ENCODE measurements at regions not wholly inside any gene's neighbourhood (a gene's known extent, or its start where the extent isn't known, plus 50 kb on each side); places are given as distances from the start of the nearest gene placed in this dataset.
"Not testable (repeated sequence)": the region's sequence is repeated elsewhere in the genome, so short reads cannot be mapped to it uniquely, and the experiment has no call there.

DNA sequence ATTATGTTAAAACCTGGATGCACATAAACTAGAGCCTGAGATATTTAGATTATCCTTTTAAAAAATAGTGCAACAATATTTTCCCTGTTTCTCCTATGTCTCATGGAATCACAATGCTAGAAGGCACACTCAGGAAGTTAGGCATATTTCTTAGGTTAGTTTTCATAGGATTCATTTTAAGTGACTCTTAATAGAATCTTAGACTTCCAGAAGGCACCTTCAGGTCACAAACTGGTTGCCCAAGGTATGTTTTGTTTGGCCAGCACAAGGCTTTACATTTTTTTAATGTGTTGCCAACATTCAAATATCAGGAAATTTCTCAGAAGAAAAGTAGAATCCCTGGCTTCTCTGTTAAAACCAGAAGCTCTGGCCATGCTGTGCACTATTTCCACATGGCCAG lies 129.3 kb downstream of the LNPK start:
- DNase-seq: no peak

DNA sequence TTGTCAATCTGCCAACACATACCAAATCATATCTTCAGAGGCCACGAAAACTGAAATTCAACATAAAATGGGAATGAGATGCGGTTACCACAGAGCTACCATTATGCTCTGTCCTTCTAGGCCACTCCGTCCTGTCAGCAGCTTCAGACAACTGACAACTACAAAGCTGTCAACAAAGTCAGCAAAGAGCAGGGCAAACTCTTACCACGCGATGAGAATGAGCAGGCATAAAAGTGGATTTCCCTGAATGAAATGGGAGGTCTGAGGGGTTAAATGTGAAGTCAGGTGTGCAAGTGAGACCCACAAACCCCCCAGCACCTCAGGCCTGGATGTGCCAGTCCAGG lies 130.1 kb downstream of the LNPK start:
- no peak for DNase-seq

DNA sequence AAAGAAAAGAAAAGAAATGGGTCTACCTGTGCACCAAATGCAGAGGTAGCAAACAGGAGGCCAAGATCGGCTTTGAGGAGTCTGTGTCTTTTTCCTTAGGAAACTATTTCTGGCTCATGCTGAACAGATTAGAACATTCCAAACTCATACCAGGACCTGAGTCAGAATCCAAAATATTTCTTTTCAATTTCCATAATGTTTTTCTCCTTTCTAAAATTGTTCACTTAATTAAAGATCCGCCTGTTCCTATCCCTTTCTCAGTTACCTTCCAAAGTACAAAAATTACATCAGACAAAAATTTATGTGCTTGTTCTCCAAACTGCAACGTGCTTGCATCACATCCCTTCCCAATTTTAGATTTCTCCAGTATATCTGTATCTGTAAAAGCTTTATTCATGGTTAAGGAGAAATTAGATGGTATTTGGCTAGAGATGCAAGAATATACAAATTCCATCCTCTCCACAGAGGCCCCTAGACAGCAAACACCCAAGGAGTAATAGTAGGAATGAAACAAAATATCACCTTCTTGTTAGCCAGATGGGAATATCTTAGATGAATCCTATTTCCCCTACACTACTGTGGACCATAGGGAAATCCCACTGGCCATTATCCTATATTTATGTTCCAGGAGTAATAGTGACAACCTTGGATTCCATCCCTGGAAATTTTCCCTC lies 130.6 kb downstream of the LNPK start:
- no peak for DNase-seq

DNA sequence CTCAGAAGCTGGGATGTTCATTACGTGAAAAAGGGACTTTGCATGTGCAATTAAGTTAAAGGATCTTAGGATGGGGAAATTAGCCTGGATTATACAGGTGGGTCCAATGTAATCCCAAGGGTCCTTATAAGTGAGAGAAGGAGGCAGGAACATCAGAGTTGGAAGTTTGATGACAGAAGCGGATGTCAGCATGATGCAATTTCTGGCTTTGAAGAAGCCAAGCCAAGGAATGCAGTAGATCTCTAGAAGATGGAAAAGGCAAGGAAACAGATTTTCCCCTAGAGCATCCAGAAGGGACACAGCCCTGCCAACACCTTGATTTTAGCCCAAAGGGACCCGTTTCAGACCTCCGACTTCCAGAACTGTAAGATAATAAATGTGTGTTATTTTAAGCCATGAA lies 136.4 kb downstream of the LNPK start:
- DNase-seq: no peak

DNA sequence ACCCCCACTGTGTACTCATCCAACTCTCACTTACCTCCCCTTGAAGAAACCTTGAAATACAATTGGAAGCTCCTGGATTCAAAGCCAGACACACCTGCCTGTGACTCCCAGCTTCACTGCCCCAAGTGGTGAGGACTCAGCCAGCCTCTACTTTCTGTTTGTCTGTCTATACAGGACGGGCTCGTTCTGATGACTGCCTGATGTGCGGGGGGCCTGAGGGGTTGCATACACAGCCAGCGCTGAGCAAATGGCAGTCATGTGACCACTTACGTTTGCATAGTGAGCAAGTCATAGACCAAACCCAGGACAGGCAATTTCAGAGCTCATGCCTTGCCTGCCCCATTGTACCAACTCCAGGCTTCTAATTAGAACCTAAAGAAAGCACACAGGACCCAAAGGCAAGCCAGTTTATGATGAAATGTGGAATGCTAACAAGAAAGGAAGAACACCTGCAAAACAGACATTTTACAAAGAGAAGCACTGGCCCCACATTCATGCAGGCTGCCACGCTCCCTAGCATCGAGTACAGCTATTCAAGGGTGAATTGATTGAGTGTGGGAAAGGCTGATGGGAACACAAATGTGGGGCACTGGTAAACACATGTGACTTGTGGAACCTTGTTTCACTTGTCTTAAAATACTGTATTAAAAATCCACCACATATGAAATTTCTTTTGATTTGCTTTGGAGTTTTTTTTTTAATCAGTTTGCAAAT lies 137.8 kb downstream of the LNPK start:
- DNase-seq: no peak

DNA sequence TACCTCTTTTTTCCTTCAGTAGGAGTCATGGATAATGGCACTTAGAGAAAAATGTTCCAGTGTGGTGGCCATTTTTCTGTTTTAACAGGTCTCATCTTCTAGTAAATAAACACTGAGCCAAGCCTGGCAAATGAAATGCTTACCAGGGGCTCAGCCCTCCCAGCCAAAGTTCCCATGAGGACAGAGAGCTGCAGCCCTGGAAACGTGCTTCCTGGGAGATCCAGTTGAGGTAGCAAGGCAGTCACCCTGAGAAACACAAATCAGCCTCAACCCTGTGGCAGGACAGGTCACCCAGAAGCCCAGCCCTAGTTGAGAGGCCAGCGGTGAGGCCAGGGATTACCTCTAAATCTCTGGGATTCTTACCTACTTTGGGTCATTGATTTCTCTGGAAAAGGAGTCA lies 140.1 kb downstream of the LNPK start:
- DNase-seq: no peak

DNA sequence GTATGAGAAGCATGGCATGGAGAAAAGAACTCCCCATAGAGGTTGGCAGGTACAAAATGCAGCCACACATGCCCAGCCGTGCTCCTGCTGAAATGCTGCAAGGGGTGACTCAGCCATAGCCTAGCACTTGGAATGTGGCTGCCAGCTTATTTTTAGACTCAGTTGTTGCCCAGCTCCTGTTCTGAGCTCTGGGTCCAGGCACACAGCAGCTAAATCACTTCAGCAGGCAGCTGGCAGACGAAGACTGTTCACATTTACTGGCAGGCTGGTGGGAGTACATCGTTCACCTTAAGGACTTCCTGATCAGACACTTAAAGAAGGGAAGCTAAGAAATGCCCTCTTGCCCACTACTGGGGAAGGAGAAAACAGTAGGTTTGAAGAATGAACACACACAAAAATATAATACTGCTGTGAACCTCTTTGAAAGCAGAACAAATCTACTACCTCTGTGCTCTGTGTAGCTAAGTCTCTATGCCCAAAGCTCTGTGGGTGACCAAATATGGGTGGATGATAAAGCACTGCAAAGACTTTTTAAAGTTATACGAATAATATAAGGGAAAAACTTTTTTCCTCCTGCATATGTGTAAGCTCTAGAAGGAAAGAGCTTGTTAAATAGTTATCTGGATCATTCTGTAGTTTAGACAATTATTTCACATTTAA lies 146.1 kb downstream of the LNPK start:
- no peak for DNase-seq

DNA sequence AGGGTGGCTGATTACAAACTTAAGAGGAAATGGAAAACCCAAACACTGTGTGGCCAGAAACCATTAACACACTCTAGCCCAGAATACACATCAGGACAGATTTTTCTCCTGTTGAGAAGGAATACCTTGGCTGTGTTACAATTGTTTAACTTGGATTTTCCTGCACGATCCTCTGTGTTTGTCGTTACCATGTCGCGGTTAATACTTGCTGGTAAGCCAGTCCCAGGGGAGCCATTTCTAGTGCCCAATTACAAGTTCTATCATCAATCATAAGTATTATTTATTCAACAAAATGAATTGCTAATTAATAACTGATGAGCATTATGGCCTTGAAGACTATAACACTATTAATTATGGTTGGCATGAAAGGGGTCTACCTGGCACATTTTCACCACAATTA lies 146.8 kb downstream of the LNPK start:
- no peak for DNase-seq

DNA sequence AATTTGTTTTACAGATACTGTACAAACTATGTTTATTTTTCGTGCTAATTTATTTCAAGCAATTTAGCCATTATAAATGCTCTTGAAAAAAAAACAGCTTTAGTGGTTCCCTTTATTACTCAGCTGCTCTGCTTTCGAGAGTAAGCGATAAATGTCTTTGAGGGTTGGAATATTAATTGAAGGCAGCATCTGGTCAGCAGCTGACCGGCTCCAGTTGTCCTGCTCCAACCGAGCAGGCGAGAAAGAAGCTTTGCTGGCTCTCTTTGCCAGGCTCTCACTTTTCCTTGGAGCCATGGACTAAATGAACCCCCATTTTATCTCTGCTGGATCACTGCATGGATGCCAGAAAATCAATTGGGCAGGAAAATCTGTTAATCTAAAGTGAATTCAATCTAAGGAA lies 147.4 kb downstream of the LNPK start:
- DNase-seq: no peak

DNA sequence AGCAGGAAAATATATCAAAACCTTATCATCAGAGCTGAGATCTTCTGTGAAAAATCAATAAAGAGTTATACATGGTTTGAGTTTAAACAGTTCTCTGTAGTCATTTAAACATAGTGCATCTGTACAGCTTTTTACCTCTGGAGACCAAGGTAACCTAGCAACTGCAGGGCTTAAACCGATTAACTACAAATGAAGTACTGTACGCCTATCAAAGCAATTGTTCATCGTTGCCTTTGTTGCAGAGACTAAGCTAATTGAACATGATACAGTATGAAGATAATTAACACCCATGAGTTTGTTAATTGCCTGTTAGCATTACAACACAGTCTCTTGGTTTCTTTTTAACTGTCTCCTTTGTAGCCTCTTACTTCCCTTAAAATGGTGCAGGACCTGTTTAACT lies 147.9 kb downstream of the LNPK start:
- DNase-seq: no peak

DNA sequence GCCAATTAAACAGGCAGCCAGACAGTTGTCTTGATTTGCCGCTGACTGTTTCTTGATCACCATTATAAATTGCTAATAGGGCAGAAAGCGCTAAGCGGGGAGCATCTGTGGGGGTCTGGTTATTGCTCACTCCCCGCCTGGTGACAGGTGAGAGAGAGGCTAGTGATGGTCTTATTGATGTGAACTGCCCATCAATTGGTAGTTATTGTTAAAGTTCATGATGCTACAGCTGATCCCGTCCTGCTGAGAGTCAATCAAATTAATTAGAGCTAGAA lies 148.5 kb downstream of the LNPK start:
- no peak for DNase-seq

DNA sequence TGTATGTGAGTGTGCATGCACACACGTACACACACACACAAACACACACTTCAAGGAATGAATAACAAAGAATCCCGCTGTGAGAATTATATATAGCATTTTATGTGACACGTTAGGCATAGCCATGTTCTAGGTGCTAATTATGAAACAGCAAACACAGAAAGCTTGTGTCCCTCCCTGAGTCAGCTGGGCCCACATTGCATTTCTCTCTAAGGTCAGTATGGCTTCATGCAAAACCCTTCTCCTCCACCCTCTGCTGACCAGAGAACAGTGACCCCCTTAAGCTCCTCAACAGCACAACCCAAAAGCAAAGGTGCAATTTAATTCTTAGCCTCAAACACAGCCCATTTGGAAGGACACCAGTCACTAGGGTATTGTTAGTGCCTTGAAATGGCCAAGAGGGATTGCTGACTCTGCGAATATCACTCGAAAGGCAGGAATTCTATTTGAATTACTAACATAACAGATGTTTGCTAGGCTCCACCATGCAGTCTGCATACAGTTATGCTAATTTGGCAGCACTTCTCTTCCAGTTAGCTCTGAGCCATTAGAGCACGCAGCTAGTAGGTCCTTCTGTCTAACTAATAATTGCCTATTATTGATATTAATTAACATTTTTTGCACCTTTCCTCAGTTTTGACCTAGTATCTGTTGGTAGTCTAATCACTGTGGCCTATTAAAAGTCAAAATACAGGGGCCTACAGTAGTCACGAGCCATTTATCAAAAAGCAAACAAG lies 149.0 kb downstream of the LNPK start:
- no peak for DNase-seq

DNA sequence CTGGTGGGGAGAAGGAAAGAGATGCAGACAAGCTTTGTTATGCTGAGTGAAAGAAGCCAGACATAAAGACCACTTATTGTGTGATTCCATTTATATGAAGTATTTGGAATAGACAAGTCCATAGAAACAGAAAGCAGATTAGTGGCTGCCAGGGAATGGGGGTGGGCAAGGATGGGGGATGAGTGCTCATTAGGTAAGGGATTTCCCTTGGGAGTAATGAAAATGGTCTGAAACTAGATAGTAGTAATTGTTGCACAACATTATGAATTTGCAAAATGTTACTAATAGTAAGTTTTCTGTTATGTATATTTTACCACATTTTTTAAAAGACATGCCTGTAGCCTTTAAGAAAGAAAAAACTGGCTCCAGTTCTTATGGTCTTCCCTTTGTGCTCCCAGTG lies 154.9 kb downstream of the LNPK start:
- DNase-seq: no peak

DNA sequence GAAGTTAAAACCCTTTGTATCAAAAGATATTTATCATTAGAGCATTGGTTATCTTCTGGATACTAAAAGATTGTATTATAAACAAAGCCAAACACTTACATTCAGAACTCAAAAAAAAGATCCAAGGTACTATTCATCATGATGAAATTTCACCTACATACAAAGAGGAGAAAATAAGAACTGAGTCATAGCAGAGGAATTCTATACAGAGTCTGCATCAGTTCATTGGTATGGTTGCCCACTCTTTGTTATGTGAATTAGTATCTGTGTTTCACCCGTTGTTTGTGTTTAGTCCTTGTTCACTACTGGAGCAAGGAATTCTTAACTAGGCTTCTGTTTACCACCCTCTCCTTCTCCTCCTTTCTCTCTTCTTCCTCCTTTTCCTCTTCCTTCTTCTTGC lies 157.9 kb downstream of the LNPK start:
- DNase-seq: peak; percentile 25

DNA sequence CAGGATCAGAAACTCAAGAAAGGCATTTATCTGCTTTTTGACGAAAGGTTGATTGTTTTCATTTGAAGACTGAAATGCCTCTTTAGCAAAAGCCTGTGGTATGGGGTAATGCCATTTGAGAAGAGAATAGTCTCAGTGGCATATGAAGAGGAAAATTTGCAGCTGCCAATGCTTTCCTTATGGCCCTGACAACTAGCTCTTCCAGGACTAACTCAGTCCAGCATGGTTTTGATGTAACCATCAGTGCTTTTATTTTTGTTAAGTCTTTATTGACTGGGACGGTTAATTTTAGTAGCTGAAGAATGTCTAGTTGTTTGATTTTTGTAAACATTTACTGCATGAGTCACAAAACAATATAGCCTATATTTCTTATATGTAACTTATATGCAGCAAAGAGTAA lies 158.4 kb downstream of the LNPK start:
- DNase-seq: no peak

DNA sequence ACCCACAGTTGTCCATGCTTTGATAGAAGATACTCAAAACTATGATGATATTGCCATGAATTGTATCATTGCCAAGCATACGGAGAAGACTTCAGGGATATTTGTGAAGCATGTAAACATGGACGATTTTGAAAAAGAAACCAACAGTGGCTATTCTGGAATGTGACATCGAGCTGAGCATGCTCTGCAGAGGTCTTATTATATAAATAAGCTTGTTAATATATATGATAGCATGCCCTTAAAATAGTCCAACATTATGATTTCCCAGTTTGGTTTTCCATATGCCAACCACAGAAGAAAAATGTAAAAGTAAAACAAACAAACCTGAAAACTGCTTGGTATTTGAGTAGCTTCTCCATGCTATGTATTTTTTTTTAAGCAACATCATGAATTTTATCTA lies 159.1 kb downstream of the LNPK start:
- no peak for DNase-seq

DNA sequence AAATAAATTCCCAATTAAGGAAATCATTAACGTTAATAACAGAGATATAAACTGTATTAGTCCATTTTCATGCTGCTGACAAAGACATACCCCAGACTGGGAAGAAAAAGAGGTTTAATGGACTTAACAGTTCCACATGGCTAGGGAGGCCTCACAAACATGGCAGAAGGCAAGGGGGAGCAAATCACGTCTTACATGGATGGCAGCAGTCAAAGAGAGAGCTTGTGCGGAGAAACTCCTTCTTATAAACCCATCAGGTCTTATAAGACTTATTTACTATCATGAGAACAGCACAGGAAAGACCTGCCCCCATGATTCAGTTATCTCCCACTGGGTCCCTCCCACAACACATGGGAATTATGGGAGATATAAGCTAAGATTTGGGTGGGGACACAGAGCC lies 161.3 kb downstream of the LNPK start:
- DNase-seq: not testable (repeated sequence)

DNA sequence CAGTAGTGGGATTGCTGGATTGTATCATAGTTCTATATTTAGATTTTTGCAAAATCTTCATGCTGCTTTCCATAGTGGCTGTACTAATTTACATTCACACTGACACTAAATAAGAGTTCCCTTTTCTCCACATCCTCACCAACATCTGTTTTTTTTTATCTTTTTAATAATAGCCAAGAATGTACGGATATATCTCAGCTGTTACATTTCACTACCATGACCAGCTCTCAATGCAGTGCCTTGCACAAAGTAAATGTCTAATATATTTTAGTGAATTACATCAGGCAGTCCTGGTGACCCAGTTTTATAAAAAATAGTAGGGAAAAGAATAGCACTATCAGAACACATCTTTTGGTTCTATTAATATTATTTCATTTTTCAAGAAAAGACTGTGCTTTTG lies 161.8 kb downstream of the LNPK start:
- no peak for DNase-seq

DNA sequence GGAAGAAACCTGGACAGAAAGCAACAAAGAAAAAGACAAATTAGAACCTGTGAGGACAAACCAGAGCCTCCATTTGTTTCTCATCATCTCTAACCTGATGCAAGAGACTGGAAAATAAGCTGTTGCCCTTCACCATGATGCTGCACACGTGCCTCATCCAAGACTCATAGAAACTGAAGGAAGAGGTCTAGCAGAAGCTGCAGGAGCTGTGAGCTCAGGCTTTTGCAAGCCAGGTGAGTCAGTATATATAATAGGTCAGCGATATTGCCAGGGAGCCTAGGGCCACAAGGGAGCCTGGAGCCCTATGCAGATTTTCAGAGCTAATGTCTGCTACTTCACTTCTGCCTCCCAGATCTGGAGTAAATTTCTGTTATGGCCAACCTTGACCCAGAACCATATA lies 163.1 kb downstream of the LNPK start:
- DNase-seq: no peak

DNA sequence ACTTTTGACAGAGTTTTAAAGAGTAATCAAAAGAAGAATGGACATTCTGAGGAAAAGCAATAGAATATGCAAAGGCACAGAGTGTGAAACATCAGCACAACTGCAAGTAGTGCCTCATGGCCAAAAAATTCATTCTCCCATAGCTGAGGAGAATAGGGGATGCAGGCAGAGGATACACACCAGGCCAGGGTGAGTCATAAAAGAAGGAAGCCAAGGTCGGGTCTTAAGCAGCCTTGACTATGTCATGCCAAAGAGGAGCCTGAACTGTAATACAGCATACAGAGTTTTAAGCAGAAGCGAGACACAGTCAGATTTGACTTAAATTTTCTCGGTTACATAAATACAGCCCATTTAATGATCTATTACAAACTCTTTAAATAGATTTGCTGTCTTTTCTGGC lies 165.0 kb downstream of the LNPK start:
- DNase-seq: no peak

DNA sequence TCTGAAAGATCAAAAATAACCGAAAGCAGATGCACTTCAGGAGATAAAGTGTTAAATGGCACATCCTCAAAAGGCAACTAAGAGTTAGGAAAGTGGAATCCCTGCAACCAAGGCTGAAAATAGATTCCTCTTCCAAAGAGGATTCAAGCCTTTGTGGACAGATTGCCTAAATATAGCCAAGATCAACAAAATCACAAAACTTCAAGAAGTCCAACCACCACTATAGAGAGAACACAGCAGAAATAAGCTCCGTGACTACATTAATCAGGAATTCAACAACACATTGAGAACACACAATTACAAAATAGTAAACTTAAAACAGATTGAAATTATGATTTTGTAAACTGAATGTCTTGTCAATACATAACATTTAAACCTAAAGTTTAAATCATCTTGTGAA lies 165.7 kb downstream of the LNPK start:
- DNase-seq: no peak

DNA sequence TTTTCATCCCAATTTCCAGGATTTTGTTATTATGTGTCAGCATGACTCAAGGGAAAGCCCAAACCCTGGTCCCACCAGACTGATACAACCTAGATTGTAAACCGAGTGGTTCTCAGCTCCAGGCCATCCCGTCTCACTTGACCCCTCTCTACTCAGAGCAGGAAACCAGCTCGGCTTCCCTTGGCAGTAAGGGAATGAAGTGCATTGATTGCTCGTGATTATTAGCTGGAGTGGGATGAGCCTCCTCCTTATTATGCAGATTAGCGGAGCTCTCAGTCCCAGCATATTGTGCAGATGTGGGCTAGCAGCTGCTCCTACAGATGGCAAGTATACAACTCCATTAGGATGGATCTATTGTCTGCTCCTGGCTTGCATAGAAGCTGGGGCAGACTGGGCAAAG lies 167.6 kb downstream of the LNPK start:
- no peak for DNase-seq

DNA sequence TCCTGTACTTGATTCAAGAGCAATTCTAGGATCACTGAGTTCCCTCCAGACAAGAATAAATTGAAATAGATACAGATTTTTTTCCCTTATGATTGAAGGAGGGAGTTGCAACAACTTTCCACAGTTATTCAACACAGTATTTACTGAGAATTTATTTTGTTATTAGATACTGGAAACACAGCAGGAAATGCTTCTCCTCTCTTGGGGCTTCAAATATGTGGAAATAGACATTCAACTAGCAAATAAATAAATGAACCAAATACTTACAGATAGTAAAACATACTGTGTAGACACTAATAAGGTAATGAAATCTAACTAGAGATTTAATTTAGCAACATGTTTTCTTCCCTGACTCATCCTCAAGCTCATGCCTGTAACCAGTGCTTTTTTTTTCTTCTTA lies 169.2 kb downstream of the LNPK start:
- no peak for DNase-seq

DNA sequence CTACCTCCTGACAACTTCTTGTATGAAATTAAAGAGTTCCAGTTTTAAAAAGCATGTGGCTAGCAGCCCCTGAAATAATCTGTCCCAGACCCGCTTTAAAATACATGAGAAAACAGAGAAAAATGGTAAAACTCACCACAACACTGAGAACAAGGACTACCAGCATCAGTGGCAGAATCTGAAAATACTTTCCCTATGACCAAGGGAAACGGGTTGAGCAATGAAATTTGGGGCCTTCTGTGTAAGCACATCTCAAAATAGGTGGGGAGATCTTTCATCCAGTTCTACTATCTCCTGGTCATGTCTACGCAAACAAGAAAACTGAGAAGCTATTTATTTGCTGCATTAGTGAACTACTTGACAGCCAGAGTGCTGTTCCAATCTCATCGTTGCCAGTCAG lies 172.3 kb downstream of the LNPK start:
- no peak for DNase-seq
